ENCODE measurements at regions not wholly inside any gene's neighbourhood (a gene's known extent, or its start where the extent isn't known, plus 50 kb on each side); places are given as distances from the start of the nearest gene placed in this dataset.

DNA sequence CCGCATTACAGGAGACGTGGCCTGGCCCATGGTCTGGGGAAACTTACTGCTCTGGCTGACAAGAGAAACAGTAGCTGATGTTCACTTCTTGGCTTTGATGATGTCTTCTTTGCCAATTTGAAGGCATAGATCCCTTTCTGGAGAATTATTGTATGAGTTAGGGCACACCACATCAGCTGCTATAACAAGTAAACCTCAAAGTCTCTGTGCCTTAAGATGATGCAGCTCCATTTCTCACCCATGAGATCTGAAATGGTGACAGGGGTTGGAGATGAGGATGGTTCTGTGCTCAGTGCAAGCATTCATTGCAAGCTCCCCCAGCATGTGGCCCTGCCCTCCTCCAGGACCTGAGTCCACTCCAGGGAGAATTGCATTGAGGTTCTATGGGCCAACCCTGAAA, 157.4 kb downstream of the IRX5 start:
- Histone ChIP-seq H2AFZ (ENCODE audit: low read depth) (no peak overlapping the region), H3K9me2 (no peaks in the 10 kb centered on the region), H3K27me3 (ENCODE audit: insufficient read depth) (no peaks in the 10 kb centered on the region), H3K4me3 (ENCODE audit: low read depth in 2 of 2, low read length in 1 of 2) (no peak overlapping the region), H3F3A (replicated peaks; ENCODE audit: insufficient read depth) (no peaks in the 10 kb centered on the region), H4K20me1 (ENCODE audit: insufficient read depth) (no peaks in the 10 kb centered on the region), H3K9me3 (no peaks in the 10 kb centered on the region), H3K36me3 (replicated peaks in 1 of 2; ENCODE audit: control insufficient read depth in 1 of 2, insufficient read depth in 2 of 2, low read length in 1 of 2) (no peaks in the 10 kb centered on the region), H3K27ac (ENCODE audit: low read depth in 2 of 2, low read length in 1 of 2) (no peak overlapping the region), H3K4me1 (ENCODE audit: control insufficient read depth in 1 of 2, insufficient read depth in 2 of 2, low read depth in 1 of 2, low read length in 1 of 2) (no peaks in the 10 kb centered on the region), H3K9ac (no peak overlapping the region), H3K79me2 (ENCODE audit: insufficient read depth) (no peaks in the 10 kb centered on the region), H3K4me2 (no peak overlapping the region)
- no peak for DNase-seq
- CTCF ChIA-PET = no interaction called here
- POLR2A ChIA-PET = no interaction called here
- 65% methylated on average over 2 of the region's 2 CpGs for WGBS (ENCODE audit: low lambda C conversion rate)
- no peak for TF ChIP-seq RXRA (IDR thresholded peaks at IDR 0.05; ENCODE audit: borderline replicate concordance, low read depth)
- TF ChIP-seq EZH2phosphoT487 (IDR thresholded peaks at IDR 0.05; ENCODE audit: borderline replicate concordance, low read depth) = no peak

DNA sequence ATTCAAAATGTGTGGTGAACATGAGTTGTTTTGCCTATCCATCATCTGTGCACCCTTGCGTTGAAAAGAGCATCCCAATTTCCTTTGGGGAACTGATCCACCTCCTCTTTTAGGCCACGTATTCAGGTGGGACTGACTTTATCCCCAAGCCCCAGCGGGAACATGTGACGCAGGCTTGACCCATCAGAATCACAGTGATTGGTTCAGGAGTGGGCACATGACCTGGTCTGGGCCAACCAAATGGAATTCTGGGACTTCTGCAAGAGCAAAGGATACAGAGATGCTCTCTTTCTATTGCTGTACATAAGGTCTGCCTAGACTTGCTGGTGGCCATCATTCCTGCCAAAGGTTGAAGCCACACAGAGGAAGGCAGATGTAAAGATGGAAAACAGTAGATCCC, 158.9 kb downstream of the IRX5 start:
- Histone ChIP-seq H4K20me1 (ENCODE audit: insufficient read depth) (no peaks in the 10 kb centered on the region), H3K4me2 (no peak overlapping the region), H3K9me3 (no peaks in the 10 kb centered on the region), H3K27me3 (ENCODE audit: insufficient read depth) (no peaks in the 10 kb centered on the region), H3K27ac (ENCODE audit: low read depth in 2 of 2, low read length in 1 of 2) (no peak overlapping the region), H3F3A (replicated peaks; ENCODE audit: insufficient read depth) (no peaks in the 10 kb centered on the region), H3K36me3 (replicated peaks in 1 of 2; ENCODE audit: control insufficient read depth in 1 of 2, insufficient read depth in 2 of 2, low read length in 1 of 2) (no peaks in the 10 kb centered on the region), H3K4me3 (ENCODE audit: low read depth in 2 of 2, low read length in 1 of 2) (no peak overlapping the region), H3K9me2 (no peaks in the 10 kb centered on the region), H2AFZ (ENCODE audit: low read depth) (no peak overlapping the region), H3K9ac (no peak overlapping the region), H3K79me2 (ENCODE audit: insufficient read depth) (no peaks in the 10 kb centered on the region), H3K4me1 (ENCODE audit: control insufficient read depth in 1 of 2, insufficient read depth in 2 of 2, low read depth in 1 of 2, low read length in 1 of 2) (no peaks in the 10 kb centered on the region)
- ChIA-PET CTCF (interaction anchor here (1.1 kb wide), 1 partner anchor 12 kb away, joined by 4 read pairs; no protein-coding TSS in a partner anchor), POLR2A (no interaction called here)
- 49% methylated on average over 4 of the region's 4 CpGs for WGBS (ENCODE audit: low lambda C conversion rate)
- TF ChIP-seq RAD21 (IDR thresholded peaks at IDR 0.05; ENCODE audit: low read length) (no peak), TAF1 (IDR thresholded peaks at IDR 0.05; ENCODE audit: borderline replicate concordance, low read depth, low read length) (no peak), ELF1 (IDR thresholded peaks at IDR 0.05) (no peak), MXI1 (IDR thresholded peaks at IDR 0.05; ENCODE audit: low read depth, low read length) (no peak), YY1 (IDR thresholded peaks at IDR 0.05; ENCODE audit: low read depth) (no peak), GABPA (IDR thresholded peaks at IDR 0.05; ENCODE audit: low read depth) (no peak), EP300 (IDR thresholded peaks at IDR 0.05; ENCODE audit: borderline replicate concordance in 1 of 2, low read depth in 1 of 2, low read length in 1 of 2) (no peak), REST (IDR thresholded peaks at IDR 0.05; ENCODE audit: low read depth, low read length) (no peak)
- TF ChIP-seq, protein P1, sequence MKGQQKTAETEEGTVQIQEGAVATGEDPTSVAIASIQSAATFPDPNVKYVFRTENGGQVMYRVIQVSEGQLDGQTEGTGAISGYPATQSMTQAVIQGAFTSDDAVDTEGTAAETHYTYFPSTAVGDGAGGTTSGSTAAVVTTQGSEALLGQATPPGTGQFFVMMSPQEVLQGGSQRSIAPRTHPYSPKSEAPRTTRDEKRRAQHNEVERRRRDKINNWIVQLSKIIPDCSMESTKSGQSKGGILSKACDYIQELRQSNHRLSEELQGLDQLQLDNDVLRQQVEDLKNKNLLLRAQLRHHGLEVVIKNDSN (IDR thresholded peaks at IDR 0.05; ENCODE audit: borderline replicate concordance, low read depth) = no peak
- no peak for DNase-seq

Measured in SK-N-SH (cell line).